ENCODE measurements at regions not wholly inside any gene's neighbourhood (a gene's known extent, or its start where the extent isn't known, plus 50 kb on each side); places are given as distances from the start of the nearest gene placed in this dataset.
"Not testable (repeated sequence)": the region's sequence is repeated elsewhere in the genome, so short reads cannot be mapped to it uniquely, and the experiment has no call there.

DNA sequence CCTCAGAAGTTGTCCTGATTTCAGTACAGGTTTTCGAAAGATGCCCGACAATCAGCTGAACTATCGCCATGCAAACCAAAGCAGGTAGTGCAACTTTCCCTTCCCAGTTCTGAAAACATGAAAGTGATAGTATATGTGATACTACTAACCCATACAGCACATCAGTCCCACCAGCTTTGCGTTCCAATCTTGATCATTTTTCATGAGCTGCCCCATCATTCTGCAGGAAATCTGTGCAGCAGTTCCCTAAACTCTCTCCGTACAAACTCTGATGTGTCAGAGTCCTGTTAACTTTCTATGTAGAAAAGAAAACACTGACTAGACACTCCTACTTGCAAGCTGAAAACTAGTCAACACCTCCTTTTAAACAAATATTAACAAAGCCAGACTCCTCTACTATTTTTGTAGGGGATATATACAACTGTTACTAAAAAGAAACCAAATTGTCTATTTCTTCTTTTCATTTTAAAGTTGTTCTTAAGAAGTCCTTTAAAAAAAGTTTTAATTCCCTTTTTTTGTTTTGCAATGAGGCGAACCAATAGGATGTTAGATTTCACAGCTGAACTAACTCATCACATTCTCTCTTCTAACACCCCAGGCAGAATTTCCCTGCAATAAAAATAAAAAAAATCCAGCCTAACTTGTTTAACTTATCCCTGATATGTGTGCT lies 99.6 kb upstream of the DST start:
- no peak for DNase-seq

DNA sequence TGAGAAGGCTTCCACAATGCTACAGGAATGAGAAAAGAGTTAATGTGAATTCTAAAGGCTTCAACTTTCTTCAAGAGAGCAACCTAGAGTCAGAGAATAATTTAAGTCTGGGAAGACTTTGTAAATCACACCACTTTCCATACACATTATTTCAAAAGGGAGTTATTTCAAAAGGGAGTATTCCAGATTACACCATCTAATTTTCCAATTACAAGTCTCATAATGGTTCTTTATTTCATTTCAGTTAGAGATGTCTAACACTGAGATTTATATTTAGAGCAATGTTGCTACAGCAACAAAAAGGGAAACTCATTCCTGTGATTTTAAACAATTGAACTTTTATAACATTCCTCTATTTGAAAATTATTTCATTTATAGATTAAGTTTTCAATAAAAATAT lies 98.8 kb upstream of the DST start:
- DNase-seq, result no peak

DNA sequence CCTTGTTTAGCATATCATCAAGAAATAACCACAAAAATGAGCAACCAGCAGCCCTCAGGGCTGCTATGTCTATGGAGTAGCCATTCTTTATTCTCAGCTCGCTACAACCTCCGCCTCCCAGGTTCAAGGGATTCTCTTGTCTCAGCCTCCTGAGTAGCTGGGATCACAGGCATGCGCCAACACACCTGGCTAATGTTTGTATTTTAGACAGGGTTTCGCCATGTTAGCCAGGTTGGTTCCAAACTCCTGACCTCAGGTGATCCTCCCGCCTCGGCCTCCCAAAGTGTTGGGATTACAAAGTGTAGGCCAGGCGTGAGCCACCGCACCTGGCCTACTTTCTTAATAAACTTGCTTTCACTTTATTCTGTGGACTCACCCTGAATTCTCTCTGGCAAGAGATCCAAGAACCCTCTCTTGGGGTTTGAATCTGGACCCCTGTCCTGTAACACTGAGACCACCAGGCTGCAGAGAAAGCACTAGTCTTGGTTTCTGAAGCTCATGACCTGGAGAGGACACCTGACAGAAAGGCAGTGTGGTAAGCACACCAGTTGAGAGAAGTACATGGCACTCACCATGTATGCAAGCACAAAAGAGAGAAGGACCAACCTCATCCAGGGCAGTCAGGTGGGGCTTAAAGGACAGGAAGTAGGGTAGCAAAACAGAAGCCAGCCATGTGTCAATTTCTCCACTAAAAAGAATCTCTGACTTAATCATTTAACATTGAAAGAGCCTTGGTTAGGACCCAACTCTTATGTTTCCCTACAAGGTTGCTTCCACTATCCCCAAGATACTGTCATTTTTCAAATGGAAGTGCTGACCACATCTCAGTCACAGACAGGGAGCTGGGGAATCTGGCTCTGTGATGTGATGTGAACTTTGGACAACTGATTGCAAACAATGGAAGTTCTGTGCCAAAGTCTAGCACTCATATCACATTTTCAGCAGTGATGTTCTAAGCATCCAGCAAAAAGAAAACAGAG lies 97.4 kb upstream of the DST start:
- DNase-seq, result no peak

DNA sequence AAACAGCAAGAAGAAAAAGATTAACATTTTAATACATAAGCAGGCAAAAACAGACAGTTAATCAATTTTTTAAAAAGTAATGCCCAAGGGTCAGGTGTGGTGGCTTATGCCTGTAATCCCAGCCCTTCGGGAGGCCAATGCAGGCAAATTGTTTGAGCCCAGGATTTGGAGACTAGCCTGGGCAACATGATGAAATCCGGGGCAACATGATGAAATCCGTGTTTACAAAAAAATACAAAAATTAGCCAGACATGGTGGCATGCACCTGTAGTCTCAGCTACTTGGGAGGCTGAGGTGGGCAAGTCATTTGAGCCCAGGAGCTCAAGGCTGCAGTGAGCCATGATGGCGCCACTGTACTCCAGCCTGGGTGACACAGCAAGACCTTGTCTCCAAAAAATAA lies 94.1 kb upstream of the DST start:
- DNase-seq, result no peak

DNA sequence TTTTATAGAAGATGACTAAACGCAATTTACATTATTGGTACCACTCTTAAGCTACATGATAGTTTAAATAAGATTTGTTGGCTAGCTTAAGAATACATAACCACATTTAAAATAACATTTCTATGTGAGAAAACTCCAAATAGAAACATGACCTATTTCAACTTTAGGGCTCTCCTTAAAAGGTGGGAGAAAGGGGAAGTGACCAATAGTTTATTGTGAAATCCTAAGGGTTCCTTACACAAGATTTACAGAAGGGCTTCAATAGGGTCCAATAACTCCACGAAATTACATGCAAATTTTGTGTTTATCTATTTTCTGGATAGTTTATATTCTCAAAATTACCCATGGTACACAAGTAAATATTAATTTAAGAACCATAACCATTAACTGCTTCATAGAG lies 91.6 kb upstream of the DST start:
- DNase-seq, result no peak

DNA sequence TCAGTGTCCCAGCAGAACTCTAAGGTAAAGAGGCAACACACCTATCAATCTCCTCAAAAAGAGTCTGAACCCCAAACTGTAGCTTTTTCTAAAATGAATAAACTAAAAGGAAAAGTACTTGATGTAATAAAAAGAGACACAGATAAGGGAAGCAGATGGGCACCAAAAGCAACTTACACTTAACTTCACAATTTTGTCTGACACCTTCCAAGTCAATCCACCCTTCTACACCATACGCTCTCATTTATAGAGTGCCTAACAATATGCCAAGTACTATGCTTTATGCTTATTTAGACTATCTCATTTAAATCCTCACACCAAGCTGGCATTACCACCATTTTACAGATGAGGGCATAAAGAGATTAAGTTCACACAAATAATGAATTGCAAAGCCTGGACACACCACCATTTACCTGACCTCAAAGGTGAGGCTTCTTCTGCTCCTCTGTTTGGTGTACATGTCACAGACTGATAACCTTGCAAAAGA lies 90.6 kb upstream of the DST start:
- no peak for DNase-seq

DNA sequence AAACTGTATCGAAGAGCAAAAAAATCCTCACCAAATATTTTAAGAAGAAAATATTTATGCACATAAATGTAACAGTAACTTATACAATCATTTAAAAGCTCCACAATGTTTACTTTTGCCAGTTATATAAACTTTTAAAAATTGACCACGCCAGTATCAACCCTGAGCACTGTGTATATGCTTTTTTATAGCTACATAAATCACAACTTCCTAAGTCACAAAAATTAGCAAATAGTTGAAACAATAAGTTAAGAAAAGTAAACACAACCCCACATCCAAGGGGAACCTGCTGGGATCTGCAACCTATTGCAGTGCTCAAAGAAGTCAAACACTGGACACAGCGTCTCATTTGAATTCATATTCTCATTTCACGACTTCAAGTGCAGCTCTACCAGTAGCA lies 89.8 kb upstream of the DST start:
- no peak for DNase-seq

DNA sequence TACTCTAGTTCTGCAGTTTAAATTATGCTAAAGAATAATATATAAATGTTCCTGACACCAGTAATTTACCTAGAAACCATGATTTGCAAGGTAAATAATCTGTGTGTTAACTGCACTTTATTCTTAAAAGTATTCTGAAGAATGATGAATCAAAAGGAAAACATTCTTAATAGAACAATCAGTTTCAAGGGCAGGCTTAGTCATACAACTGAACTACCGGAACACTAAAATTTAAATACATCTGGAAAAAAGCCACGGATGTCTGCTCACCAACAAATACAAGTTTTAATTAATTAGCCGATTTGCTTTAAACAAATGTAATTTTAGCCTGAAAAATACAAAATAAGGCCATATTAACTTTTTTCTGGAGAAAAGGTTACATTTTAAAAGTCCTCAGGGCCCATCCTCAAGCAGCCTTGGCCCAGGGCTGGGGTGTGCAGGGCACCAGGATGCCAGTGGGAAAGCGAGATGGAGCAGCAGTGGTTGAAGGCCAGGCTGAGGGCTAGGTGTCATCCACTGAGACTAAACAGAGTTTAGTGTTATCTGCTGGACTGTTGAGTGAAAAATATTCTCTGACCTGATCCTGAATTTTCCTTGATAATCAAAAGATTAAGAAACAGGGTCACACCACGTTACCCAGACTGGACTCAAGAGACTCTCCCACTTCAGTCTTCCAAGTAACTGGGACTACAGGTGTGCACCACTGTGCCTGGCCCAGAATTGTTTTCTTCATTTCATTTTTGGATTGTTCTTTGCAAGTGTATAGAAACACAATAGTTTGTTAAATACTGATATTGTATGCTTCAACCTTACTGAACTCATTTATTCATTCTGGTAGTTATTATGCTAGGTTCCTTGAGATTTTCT lies 88.2 kb upstream of the DST start:
- DNase-seq, result no peak

DNA sequence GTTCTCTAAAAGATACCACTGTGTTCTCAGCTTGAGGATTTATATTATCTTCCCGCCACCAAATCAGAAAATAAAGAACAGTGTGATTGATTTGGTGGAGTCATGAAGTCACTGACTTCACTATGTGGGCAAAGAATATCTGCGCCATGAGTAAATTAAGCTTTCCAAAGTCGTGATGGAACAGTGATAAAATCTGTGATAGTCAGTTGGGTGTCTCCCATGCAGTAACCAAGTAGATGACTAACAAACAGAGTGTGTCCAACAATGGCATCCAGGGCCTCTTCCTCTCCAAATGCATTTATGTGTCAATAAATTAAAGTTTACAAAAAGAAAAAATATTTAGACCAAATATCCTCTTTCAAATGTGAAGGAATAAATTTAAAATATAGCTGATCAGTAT lies 87.0 kb upstream of the DST start:
- no peak for DNase-seq

DNA sequence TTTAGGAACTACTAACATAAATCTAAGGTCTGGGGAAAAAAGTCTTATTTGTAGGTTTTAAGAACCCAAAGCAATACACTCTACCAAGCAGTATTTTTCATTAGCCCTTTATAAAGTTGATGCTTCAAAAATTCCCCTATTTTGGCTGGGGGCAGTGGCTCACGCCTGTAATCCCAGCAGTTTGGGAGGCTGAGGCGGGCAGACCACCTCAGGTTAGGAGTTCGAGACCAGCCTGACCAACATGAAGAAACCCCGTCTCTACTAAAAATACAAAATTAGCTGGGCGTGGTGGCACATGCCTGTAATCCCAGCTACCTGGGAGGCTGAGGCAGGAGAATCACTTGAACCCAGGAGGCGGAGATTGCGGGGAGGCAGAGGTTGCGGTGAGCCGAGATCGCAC lies 86.5 kb upstream of the DST start:
- DNase-seq, result not testable (repeated sequence)

DNA sequence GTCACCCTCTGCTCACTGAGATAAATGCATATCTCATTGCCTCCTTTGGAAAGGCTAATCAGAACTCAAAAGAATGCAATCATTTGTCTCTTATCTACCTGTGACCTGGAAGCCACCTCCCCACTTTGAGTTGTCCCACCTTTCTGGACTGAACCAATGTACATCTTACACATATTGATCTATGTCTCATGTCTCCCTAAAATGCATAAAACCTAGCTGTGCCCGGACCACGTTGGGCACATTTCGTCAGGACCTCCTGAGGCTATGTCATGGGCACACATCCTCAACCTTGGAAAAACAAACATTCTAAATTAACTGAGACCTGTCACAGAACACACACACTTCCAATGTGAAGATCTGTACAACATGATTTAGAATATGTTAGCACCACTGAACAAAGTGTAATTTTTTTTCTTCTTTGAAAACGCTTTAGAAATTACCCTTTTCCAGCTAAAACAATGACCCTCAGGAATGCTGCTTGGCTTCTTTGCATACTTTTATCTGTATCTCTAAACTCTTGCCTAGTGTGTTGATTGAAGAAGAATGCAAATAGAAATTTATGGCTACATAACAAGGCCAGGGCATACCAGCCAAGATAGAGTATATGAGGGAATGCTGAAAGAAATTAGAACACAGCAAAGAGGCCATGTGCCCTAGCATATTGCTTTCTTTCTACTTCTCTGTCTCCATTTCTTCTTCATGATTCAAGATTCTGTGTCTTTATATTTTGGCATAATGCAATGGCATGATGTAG lies 84.6 kb upstream of the DST start:
- no peak for DNase-seq

DNA sequence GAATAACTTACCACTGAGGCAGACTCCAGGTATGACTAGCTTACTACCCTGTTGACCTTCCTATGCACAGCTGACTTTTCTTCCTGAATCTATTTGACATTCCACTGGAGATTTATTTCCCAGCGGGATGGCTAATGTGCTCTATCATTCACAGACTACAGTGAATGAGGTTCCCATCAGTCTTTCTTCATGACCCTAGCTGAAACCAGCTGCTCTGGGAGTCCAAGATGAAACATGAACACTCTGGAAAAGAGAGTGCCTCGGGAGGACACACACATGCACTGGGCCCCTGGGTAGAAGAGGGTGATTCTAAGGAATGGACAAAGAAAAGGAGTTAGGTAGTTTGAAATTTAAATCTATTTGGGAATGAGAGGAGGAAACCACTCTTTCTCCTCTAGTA lies 82.6 kb upstream of the DST start:
- no peak for DNase-seq

DNA sequence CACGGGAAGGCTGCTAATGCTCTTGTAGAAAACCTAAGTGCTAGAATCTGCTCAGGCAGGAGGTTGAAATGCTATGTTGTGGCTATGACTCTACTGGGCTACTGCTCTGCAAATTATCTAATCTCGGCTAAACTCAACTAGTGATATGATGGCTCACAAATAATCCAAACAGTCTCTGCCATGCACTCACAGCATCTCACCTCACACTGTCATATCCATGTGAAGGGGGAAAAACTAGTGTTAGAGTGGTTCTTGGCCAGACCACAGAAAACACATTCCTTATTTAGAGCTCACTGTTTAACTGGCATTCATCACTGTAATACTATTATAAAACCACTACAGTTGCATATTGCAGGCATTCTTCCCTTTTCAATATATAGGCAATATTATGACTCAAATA lies 81.8 kb upstream of the DST start:
- DNase-seq, result no peak

DNA sequence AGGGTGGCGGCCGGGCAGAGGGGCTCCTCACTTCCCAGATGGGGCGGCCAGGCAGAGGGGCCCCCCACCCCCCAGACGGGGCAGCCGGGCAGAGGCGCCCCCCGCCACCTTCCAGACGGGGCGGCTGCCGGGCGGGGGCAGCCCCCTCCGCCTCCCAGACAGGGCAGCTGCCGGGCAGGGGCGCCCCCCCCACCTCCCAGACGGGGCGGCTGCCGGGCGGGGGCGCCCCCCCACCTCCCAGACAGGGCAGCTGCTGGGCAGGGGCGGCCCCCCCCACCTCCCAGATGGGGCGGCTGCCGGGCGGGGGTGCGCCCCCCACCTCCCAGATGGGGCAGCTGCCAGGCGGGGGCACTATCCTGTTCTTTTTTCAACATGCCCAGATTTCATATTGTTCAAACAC lies 78.2 kb upstream of the DST start:
- DNase-seq, result no peak

DNA sequence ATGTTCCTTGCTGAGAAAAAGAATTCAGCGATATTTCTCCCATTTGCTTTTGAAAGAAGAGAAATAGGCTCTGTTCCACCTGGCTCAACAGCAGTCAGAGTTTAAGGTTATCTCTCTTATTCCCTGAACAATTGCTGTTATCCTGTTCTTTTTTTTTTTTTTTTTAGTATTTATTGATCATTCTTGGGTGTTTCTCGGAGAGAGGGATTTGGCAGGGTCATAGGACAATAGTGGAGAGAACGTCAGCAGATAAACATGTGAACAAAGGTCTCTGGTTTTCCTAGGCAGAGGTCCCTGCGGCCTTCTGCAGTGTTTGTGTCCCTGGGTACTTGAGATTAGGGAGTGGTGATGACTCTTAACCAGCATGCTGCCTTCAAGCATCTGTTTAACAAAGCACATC lies 77.5 kb upstream of the DST start:
- not testable (repeated sequence) for DNase-seq

DNA sequence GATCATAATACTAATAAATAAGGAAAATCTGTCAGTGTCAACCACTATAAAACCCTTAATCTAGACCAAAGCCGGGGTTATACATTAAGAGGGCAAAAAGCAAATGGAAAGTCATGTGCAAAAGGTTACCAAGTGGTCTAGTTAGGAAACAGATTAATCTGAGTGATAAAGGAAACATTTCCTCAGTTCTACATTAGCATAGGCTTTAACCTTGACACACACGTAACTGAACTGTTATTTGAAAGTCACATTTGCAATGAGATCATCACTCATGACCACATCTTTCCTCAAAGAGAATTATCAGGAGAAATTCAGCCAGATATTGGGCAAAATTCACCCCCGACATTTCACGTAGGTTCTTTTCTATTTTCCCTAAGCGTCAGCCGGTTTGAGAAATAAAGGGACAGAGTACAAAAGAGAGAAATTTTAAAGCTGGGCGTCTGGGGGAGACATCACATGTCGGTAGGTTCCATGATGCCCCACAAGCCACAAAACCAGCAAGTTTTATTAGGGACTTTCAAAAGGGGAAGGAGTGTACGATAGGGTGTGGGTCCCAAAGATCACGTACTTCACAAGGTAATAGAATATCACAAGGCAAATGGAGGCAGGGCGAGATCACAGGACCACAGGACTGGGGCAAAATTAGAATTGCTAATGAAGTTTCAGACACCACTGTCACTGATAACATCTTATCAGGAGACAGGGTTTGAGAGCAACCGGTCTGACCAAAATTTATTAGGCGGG lies 76.8 kb upstream of the DST start:
- DNase-seq, result not testable (repeated sequence)

DNA sequence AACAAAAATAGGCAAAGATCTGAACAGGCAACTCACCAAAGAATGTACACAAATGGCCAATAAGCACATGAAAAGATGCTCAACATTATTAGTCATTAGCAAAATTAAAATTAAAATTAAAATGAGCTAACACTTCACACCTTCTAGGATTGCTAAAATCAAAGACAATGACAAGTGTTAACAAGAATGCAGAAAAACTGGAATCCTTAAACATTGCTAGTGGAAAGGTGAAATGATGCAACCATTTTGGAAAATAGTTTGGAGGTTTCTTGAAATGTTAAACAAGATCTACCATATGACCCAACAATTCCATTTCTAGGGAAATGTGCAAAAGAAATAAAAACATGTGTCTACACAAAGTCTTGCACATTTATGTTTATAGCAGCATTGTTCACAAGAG lies 75.5 kb upstream of the DST start:
- DNase-seq, result no peak

DNA sequence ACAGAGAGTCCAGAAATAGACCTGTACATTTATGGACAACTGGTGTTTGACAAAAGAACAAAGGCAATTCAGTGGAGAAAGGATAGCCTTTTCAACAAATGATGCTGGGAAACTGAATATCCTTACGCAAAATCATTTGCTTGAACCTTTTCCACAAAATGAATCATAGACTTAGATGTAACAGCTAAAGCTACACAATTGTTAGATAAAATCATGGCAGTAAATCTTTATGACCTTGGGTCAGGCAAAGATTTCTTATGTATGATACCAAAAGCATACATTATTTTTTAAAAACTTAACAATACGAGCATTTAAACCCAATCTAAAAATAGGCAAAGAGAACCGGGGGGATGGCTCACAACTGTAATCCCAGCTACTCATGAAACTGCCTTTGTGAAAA lies 73.5 kb upstream of the DST start:
- no peak for DNase-seq

DNA sequence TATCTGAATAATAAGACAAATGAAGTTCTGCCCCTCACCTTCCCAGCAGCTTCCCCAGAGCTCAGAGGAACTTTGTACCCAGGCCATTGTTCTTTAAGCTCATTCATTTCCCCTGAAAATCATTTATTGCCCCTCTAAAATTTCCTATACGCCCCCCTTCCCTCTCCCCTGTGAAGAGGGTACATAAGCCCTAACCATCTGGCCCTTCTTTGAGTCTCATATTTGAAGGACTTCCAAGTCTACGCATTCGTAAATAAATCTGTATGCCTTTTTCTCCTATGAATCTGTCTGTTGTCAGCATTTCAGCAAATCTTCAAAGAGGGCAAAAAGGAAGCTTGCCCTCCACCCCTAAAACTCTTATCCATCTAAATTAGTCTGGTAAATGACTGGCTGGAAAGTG lies 73.1 kb upstream of the DST start:
- DNase-seq, result no peak

DNA sequence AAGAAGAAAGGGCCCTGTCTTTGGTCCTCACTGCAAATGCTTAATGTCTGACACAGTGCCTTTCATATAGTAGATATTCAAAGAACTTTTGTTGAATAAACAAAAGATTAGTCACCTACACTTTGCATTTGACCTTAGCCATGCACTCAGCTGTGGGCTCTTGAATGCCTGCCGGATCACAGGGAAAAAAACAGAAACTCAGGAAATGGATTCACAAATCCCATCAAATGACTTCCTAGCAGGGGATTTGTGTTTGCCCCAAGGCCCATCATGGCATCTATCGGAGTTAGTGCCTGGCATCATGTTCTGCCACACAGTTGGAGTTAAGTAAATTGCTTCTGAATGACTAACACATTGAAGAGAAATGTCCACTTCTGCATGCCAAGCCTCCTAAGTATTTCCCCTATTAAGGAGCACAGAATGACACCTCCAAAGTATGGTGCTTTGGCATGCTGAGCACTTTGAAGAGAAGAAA lies 72.3 kb upstream of the DST start:
- DNase-seq, result no peak

DNA sequence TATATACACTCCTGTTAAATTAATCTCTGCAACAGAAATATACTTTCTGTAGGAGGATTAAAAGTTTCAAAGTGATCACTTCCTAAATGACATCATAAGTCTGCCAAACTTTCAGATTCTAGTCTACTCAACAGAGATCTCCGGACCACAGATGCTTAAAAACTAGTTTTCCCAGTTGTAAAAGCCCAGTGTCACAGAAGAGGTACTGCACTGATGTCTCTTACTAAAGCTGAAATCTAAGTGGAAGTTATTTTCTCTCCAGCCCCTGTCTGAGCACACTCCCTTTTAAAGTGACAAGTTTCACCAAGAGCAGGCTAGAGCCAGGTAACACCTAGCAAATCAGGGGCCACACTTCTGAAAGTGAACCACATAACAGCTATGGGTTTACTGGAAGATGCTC lies 71.6 kb upstream of the DST start:
- no peak for DNase-seq
